ENCODE measurements at regions not wholly inside any gene's neighbourhood (a gene's known extent, or its start where the extent isn't known, plus 50 kb on each side); places are given as distances from the start of the nearest gene placed in this dataset.

GRCh38 chr2:239625156-239625845, 224.5 kb upstream of the HDAC4 start:
- TF ChIP-seq EP300 (IDR thresholded peaks at IDR 0.05; ENCODE audit: low read depth) (no peak), POLR2A (IDR thresholded peaks at IDR 0.05) (no peak), CTCF (IDR thresholded peaks at IDR 0.05) (no peak), POLR2AphosphoS5 (IDR thresholded peaks at IDR 0.05) (no peak)
- H3K4me3 ChIP-seq: no peak overlapping the region
- WGBS, 2 donors (ENCODE audit: low coverage in 1 of 2): 88 to 97% methylated on average over 7 to 17 of the region's 17 CpGs
- DNase-seq: no peak
- no peak overlapping the region for H3K27ac ChIP-seq
- in situ Hi-C loops (cut with MboI; ENCODE audit: low pct_ligation_motif_present in 1 of 4, low pct_unique_long_range_greater_than_20kb in 1 of 4, low sequenced_read_pairs in 3 of 4) (no loop called here), intact Hi-C loops (cut with DNase I; ENCODE audit: low total_unique reads) (no loop called here)
- no peaks in the 10 kb centered on the region for H3K27me3 ChIP-seq
- peaks cover 0 to 7% (median 0%) of the 10 kb centered on the region in 4 donors for H3K4me1 ChIP-seq
- H3K36me3 ChIP-seq: no peaks in the 10 kb centered on the region
- no peaks in the 10 kb centered on the region for H3K9me3 ChIP-seq

- TF ChIP-seq POLR2AphosphoS5 (IDR thresholded peaks at IDR 0.05): no peak
- no peak for TF ChIP-seq EP300 (IDR thresholded peaks at IDR 0.05; ENCODE audit: low read depth)
- TF ChIP-seq CTCF (IDR thresholded peaks at IDR 0.05): no peak
- no peak overlapping the region for H3K4me3 ChIP-seq
- peaks cover 0 to 7% of the 10 kb centered on the region in 2 donors for H3K9me3 ChIP-seq
- no peaks in the 10 kb centered on the region for H3K27me3 ChIP-seq
- no peak for DNase-seq
- peaks cover 0 to 7% (median 0%) of the 10 kb centered on the region in 4 donors for H3K4me1 ChIP-seq
- in situ Hi-C loops (cut with MboI; ENCODE audit: low pct_ligation_motif_present in 1 of 4, low pct_unique_long_range_greater_than_20kb in 1 of 4, low sequenced_read_pairs in 3 of 4) (no loop called here), intact Hi-C loops (cut with DNase I; ENCODE audit: low total_unique reads) (no loop called here)
- no peaks in the 10 kb centered on the region for H3K36me3 ChIP-seq
- H3K27ac ChIP-seq: no peak overlapping the region
- 80 to 90% methylated on average over 1 to 8 of the region's 8 CpGs for WGBS, 2 donors (ENCODE audit: low coverage in 1 of 2)
Measured at GRCh38 chr2:239621611-239622010, 220.8 kb upstream of the HDAC4 start.

GRCh38 chr2:239619369-239619768, 218.5 kb upstream of the HDAC4 start:
- intact Hi-C loops (cut with DNase I; ENCODE audit: low total_unique reads): no loop called here
- in situ Hi-C loops (cut with MboI; ENCODE audit: low pct_ligation_motif_present in 1 of 4, low pct_unique_long_range_greater_than_20kb in 1 of 4, low sequenced_read_pairs in 3 of 4): no loop called here
- Histone ChIP-seq H3K9me3 (peaks cover 0 to 7% of the 10 kb centered on the region in 2 donors), H3K36me3 (no peaks in the 10 kb centered on the region), H3K4me3 (no peak overlapping the region), H3K27ac (no peak overlapping the region), H3K4me1 (peaks cover 0 to 7% (median 0%) of the 10 kb centered on the region in 4 donors), H3K27me3 (no peaks in the 10 kb centered on the region)
- 60 to 77% methylated on average over 1 of the region's 1 CpG for WGBS, 2 donors (ENCODE audit: low coverage in 1 of 2)
- no peak for DNase-seq
- TF ChIP-seq EP300 (IDR thresholded peaks at IDR 0.05; ENCODE audit: low read depth) (no peak), POLR2AphosphoS5 (IDR thresholded peaks at IDR 0.05) (no peak), POLR2A (IDR thresholded peaks at IDR 0.05) (no peak), CTCF (IDR thresholded peaks at IDR 0.05) (no peak)

- Histone ChIP-seq H3K27me3 (no peaks in the 10 kb centered on the region), H3K36me3 (no peaks in the 10 kb centered on the region), H3K4me1 (no peaks in the 10 kb centered on the region), H3K4me3 (no peak overlapping the region), H3K27ac (no peak overlapping the region), H3K9me3 (peaks cover 0 to 7% of the 10 kb centered on the region in 2 donors)
- intact Hi-C loops (cut with DNase I; ENCODE audit: low total_unique reads): no loop called here
- DNase-seq: no peak
- WGBS, 2 donors (ENCODE audit: low coverage in 1 of 2): 39 to 90% methylated on average over 2 of the region's 2 CpGs
- in situ Hi-C loops (cut with MboI; ENCODE audit: low pct_ligation_motif_present in 1 of 4, low pct_unique_long_range_greater_than_20kb in 1 of 4, low sequenced_read_pairs in 3 of 4): no loop called here
- no peak for TF ChIP-seq POLR2A (IDR thresholded peaks at IDR 0.05)
- no peak for TF ChIP-seq POLR2AphosphoS5 (IDR thresholded peaks at IDR 0.05)
- no peak for TF ChIP-seq EP300 (IDR thresholded peaks at IDR 0.05; ENCODE audit: low read depth)
- no peak for TF ChIP-seq CTCF (IDR thresholded peaks at IDR 0.05)
Measured at GRCh38 chr2:239616729-239617128, 215.9 kb upstream of the HDAC4 start.
